H1 (cell line): ENCODE measurements at regions not wholly inside any gene's neighbourhood (a gene's known extent, or its start where the extent isn't known, plus 50 kb on each side); places are given as distances from the start of the nearest gene placed in this dataset.

Experiments
- BCL11A ChIP-seq, 2 experiments: IDR thresholded peaks; one replicate each; pipeline ENCODE4 v1.6.1; 2011; ENCODE audit warnings: low read depth in 2 of 2, low read length in 2 of 2, mild to moderate bottlenecking in 2 of 2
- POLR2A ChIP-seq, 2 experiments: IDR thresholded peaks; 1 replicate in 1 of 2; 2 replicates in 1 of 2; pipeline ENCODE4 v1.6.1; 2011; ENCODE audit warnings: low read depth in 2 of 2, low read length in 2 of 2, mild to moderate bottlenecking in 2 of 2; ENCODE audit errors: control extremely low read depth in 1 of 2

GRCh38 chr2:41940745-41941063 is 107.1 kb upstream of the PKDCC start:
- TF ChIP-seq BCL11A (IDR thresholded peaks at IDR 0.05; ENCODE audit: low read depth in 2 of 2, low read length in 2 of 2) (no peak), POLR2A (IDR thresholded peaks at IDR 0.05; ENCODE audit: control extremely low read depth in 1 of 2, low read depth in 2 of 2, low read length in 2 of 2) (no peak)
